B cell (primary cell): ENCODE measurements at regions not wholly inside any gene's neighbourhood (a gene's known extent, or its start where the extent isn't known, plus 50 kb on each side); places are given as distances from the start of the nearest gene placed in this dataset.

Source experiments
- ATAC-seq: fragments of 200-7000 bp; cut with Tn5 transposase; one replicate; pipeline ENCODE4 v1.10.0; 2021; ENCODE audit warnings: low read depth, mild to moderate bottlenecking, moderate number of reproducible peaks, moderate library complexity
- CTCF ChIA-PET: fragments of 350-600 bp; sonication (Branson Sonifier 250); formaldehyde crosslinking; loops from one replicate; lab custom pipeline; 2021; ENCODE audit warnings: antibody characterized with exemption, inconsistent platforms; lab: Charles Lee
- POLR2A ChIA-PET: fragments of 350-600 bp; sonication (Branson Sonifier 250); formaldehyde crosslinking; loops from one replicate; lab custom pipeline; 2021; ENCODE audit warnings: antibody characterized with exemption; lab: Charles Lee
- DNase-seq: peaks from one replicate; pipeline ENCODE4 v3.0.0; 2013
- H2AFZ ChIP-seq: 2 replicates; pipeline ENCODE4 v1.6.1; 2012; ENCODE audit warnings: mild to moderate bottlenecking, low read depth, low read length; ENCODE audit not compliant: insufficient read depth, poor library complexity, severe bottlenecking
- H3K27ac ChIP-seq, 2 donors: 1 replicate in 1 of 2; 2 replicates in 1 of 2; pipeline ENCODE4 v1.5.1; 2012 to 2013; ENCODE audit warnings: low read length in 2 of 2, mild to moderate bottlenecking in 2 of 2, moderate library complexity in 1 of 2
- H3K27me3 ChIP-seq, 4 experiments: fragments of 200-600 bp in 1 of 4; sonication (generic) in 1 of 4; replicated peaks in 1 of 4; 1 replicate in 2 of 4; 2 replicates in 2 of 4; pipeline versions ENCODE4 v1.6.1 to v1.7.0; 2013 to 2016; ENCODE audit warnings: low read length in 3 of 4, mild to moderate bottlenecking in 2 of 4, mixed read lengths in 1 of 4, moderate library complexity in 1 of 4; ENCODE audit not compliant: insufficient read depth in 4 of 4, control insufficient read depth in 3 of 4; ENCODE audit errors: control extremely low read depth in 1 of 4
- H3K36me3 ChIP-seq, 2 experiments: replicated peaks in 1 of 2; 1 replicate in 1 of 2; 2 replicates in 1 of 2; pipeline versions ENCODE4 v1.6.1 to v1.7.1; 2013; ENCODE audit warnings: low read length in 1 of 2; ENCODE audit not compliant: insufficient read depth in 2 of 2, control insufficient read depth in 1 of 2; ENCODE audit errors: control extremely low read depth in 1 of 2, extremely low read depth in 1 of 2
- H3K4me1 ChIP-seq, 2 donors: fragments of 200-600 bp in 1 of 2; sonication (generic) in 1 of 2; 1 replicate in 1 of 2; 2 replicates in 1 of 2; pipeline versions ENCODE4 v1.5.1 to v1.6.1; 2013 to 2017; ENCODE audit warnings: low read length in 2 of 2; ENCODE audit not compliant: control insufficient read depth in 2 of 2, insufficient read depth in 2 of 2
- H3K4me2 ChIP-seq: replicated peaks from 2 replicates; pipeline ENCODE3; 2012; ENCODE audit warnings: mild to moderate bottlenecking, low read depth, low read length; ENCODE audit not compliant: poor library complexity, severe bottlenecking
- H3K4me3 ChIP-seq, 5 experiments: fragments of 200-600 bp in 1 of 5; sonication (generic) in 1 of 5; 1 replicate in 3 of 5; 2 replicates in 2 of 5; pipeline versions ENCODE4 v1.5.1 to v1.7.0; 2011 to 2016; ENCODE audit warnings: low read length in 4 of 5, mild to moderate bottlenecking in 4 of 5, low read depth in 2 of 5, control low read depth in 1 of 5, moderate library complexity in 1 of 5; ENCODE audit not compliant: insufficient read depth in 1 of 5; ENCODE audit errors: control extremely low read depth in 1 of 5, extremely low read depth in 1 of 5
- H3K79me2 ChIP-seq: fragments of 200-600 bp; sonication (generic); one replicate; pipeline ENCODE4 v1.6.0; 2016; ENCODE audit warnings: low read length; ENCODE audit not compliant: control insufficient read depth, insufficient read depth
- H3K9ac ChIP-seq: fragments of 200-600 bp; sonication (generic); 2 replicates; pipeline ENCODE4 v1.6.1; 2017; ENCODE audit warnings: mild to moderate bottlenecking, low read length, moderate library complexity
- H3K9me3 ChIP-seq, 3 donors: one replicate each; pipeline versions ENCODE4 v1.6.1 to v1.7.1; 2013; ENCODE audit warnings: low read length in 2 of 3; ENCODE audit not compliant: control insufficient read depth in 2 of 3, insufficient read depth in 1 of 3; ENCODE audit errors: control extremely low read depth in 1 of 3
- H4K20me1 ChIP-seq: 2 replicates; pipeline ENCODE4 v1.6.0; 2012; ENCODE audit warnings: mild to moderate bottlenecking, low read length; ENCODE audit not compliant: insufficient read depth, control insufficient read depth, poor library complexity, severe bottlenecking
- H3K27ac Mint-ChIP-seq: one replicate; pipeline ENCODE4 v1.8.0; 2021; ENCODE audit warnings: mixed read lengths
- H3K27me3 Mint-ChIP-seq: one replicate; pipeline ENCODE4 v1.8.0; 2021; ENCODE audit warnings: mixed read lengths
- H3K4me1 Mint-ChIP-seq: one replicate; pipeline ENCODE4 v1.8.0; 2021; ENCODE audit warnings: mixed read lengths
- H3K4me3 Mint-ChIP-seq: one replicate; pipeline ENCODE4 v1.8.0; 2021; ENCODE audit warnings: mixed read lengths
- H3K9me3 Mint-ChIP-seq: one replicate; pipeline ENCODE4 v1.8.0; 2022; ENCODE audit warnings: mixed read lengths; ENCODE audit not compliant: insufficient read depth
- CTCF ChIP-seq: fragments of 200-600 bp; IDR thresholded peaks from one replicate; pipeline ENCODE4 v1.8.0; 2022; ENCODE audit warnings: antibody characterized with exemption, mild to moderate bottlenecking
- EZH2 ChIP-seq: IDR thresholded peaks from 2 replicates; pipeline ENCODE4 v1.6.1; 2012; ENCODE audit warnings: borderline replicate concordance, low read depth, mild to moderate bottlenecking, moderate library complexity, low read length; ENCODE audit not compliant: insufficient read depth, poor library complexity, severe bottlenecking
- WGBS: methylation state at CpG from one replicate; pipeline ENCODE4 v1.1.5; 2013; ENCODE audit warnings: missing lambda C conversion rate; ENCODE audit not compliant: insufficient coverage; 5-methylcytosine and 5-hydroxymethylcytosine counted together
- intact Hi-C: fragments of 100-400 bp; cut with micrococcal nuclease; formaldehyde crosslinking; loops from one replicate; pipeline ENCODE4 v1.10.0; 2022

GRCh38 chr9:92165484-92165883 lies 50.3 kb upstream of the SPTLC1 start:
- H3K27me3 ChIP-seq = peaks cover 0 to 5% (median 0%) of the 10 kb centered on the region in 4 experiments
- Mint-ChIP-seq H3K27ac (no peak overlapping the region), H3K4me3 (no peak overlapping the region), H3K9me3 (peaks cover 8% of the 10 kb centered on the region), H3K27me3 (peaks cover 17% of the 10 kb centered on the region), H3K4me1 (no peaks in the 10 kb centered on the region)
- H3K4me1 ChIP-seq = no peaks in the 10 kb centered on the region
- TF ChIP-seq CTCF (no peak), EZH2 (no peak)
- peaks cover 0 to 7% (median 0%) of the 10 kb centered on the region in 3 donors for H3K9me3 ChIP-seq
- no peak overlapping the region for H3K4me2 ChIP-seq
- POLR2A ChIA-PET = no interaction called here
- H2AFZ ChIP-seq = no peak overlapping the region
- no peak overlapping the region for H3K27ac ChIP-seq
- no peaks in the 10 kb centered on the region for H3K79me2 ChIP-seq
- no CpG with 5 or more reads among the region's 2 CpGs for WGBS
- no peaks in the 10 kb centered on the region for H4K20me1 ChIP-seq
- no peak overlapping the region for H3K4me3 ChIP-seq
- intact Hi-C loops = no loop called here
- H3K9ac ChIP-seq = no peak overlapping the region
- ATAC-seq = no peak
- DNase-seq = no peak
- no peaks in the 10 kb centered on the region for H3K36me3 ChIP-seq
- CTCF ChIA-PET = no interaction called here
